HT-29 (cell line): ENCODE measurements at regions not wholly inside any gene's neighbourhood (a gene's known extent, or its start where the extent isn't known, plus 50 kb on each side); places are given as distances from the start of the nearest gene placed in this dataset.
A peak's percentile ranks its signal among the peaks of the same experiment; 100 is the strongest.
"Not testable (repeated sequence)": the region's sequence is repeated elsewhere in the genome, so short reads cannot be mapped to it uniquely, and the experiment has no call there.

Experiments used
- DNase-seq: peaks from one replicate; pipeline ENCODE4 v3.0.0-alpha.2; 2015; ENCODE audit warnings: low spot score

GRCh38 chr3:67154429-67154828, 156.3 kb downstream of the KBTBD8 start:
- peak; percentile 10 for DNase-seq

GRCh38 chr3:67167481-67167880, 169.4 kb downstream of the KBTBD8 start:
- no peak for DNase-seq

GRCh38 chr3:67171841-67172240, 173.7 kb downstream of the KBTBD8 start:
- no peak for DNase-seq

GRCh38 chr3:67173130-67173529, 175.0 kb downstream of the KBTBD8 start:
- DNase-seq, result not testable (repeated sequence)

GRCh38 chr3:67176396-67176795, 178.3 kb downstream of the KBTBD8 start:
- no peak for DNase-seq

GRCh38 chr3:67192466-67192865, 194.4 kb downstream of the KBTBD8 start:
- no peak for DNase-seq

GRCh38 chr3:67196677-67197076, 198.6 kb downstream of the KBTBD8 start:
- no peak for DNase-seq

- DNase-seq, result no peak
Measured at GRCh38 chr3:67198374-67198773, 200.3 kb downstream of the KBTBD8 start.

- no peak for DNase-seq
Measured at GRCh38 chr3:67200618-67201017, 202.5 kb downstream of the KBTBD8 start.

- DNase-seq, result no peak
Measured at GRCh38 chr3:67201026-67201425, 202.9 kb downstream of the KBTBD8 start.

- no peak for DNase-seq
Measured at GRCh38 chr3:67202053-67202452, 203.9 kb downstream of the KBTBD8 start.

- DNase-seq, result no peak
Measured at GRCh38 chr3:67204951-67205350, 206.8 kb downstream of the KBTBD8 start.

- no peak for DNase-seq
Measured at GRCh38 chr3:67215690-67216089, 217.6 kb downstream of the KBTBD8 start.

- no peak for DNase-seq
Measured at GRCh38 chr3:67227030-67227429, 228.9 kb downstream of the KBTBD8 start.

GRCh38 chr3:67228136-67228535, 230.0 kb downstream of the KBTBD8 start:
- DNase-seq, result no peak

GRCh38 chr3:67232642-67233041, 234.5 kb downstream of the KBTBD8 start:
- DNase-seq, result no peak

- no peak for DNase-seq
Measured at GRCh38 chr3:67239353-67239752, 241.2 kb downstream of the KBTBD8 start.

GRCh38 chr3:67241084-67241483, 243.0 kb downstream of the KBTBD8 start:
- no peak for DNase-seq

- DNase-seq, result no peak
Measured at GRCh38 chr3:67244130-67244529, 246.0 kb downstream of the KBTBD8 start.

- no peak for DNase-seq
Measured at GRCh38 chr3:67245545-67245944, 247.4 kb downstream of the KBTBD8 start.

GRCh38 chr3:67248726-67249125, 250.6 kb downstream of the KBTBD8 start:
- DNase-seq, result no peak

- not testable (repeated sequence) for DNase-seq
Measured at GRCh38 chr3:67252906-67253305, 254.8 kb downstream of the KBTBD8 start.

GRCh38 chr3:67278015-67278618, 280.0 kb downstream of the KBTBD8 start:
- no peak for DNase-seq

- DNase-seq, result no peak
Measured at GRCh38 chr3:67286586-67286985, 288.5 kb downstream of the KBTBD8 start.
